ENCODE measurements at regions not wholly inside any gene's neighbourhood (a gene's known extent, or its start where the extent isn't known, plus 50 kb on each side); places are given as distances from the start of the nearest gene placed in this dataset.

DNA sequence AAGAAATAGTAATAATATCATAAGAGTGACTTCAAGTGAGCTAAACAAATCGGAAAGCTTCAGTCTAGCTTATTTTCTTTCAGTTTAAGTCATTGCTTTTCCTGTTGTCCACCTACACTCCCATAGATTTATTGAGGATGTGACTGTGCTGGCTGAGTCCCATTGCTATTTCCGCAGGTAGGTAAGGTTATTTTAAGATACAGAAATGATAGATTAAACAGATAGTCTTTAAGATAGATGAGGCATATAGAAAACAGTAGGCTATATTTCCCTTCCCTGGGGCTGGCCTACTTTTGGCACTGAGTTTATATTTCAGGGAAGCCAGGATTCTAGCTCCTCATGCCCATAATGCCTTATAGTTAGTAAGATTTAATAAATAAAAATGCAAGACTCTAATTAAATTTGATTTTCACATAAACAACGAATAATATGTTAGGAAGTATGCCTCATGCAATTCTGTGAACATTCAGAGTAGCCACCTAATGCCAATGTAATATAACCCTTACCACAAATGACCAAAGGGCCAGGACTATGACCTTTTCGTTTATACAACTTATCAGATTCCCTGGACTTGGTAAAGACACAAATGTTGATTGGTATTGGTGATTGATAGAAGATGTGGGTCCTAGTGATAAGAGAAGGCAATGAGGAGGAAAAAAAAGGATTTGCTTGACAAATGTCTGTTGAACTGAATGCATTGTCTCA is 1079.3 kb downstream of the EPHA7 start:
- H2AFZ ChIP-seq, result no peak overlapping the region
- no peaks in the 10 kb centered on the region for H3K79me2 ChIP-seq
- H3K36me3 ChIP-seq (replicated peaks; ENCODE audit: insufficient read depth, low read depth), result no peaks in the 10 kb centered on the region
- H3K27me3 ChIP-seq, result no peaks in the 10 kb centered on the region
- WGBS (ENCODE audit: low lambda C conversion rate, missing lambda C conversion rate), result 79% methylated on average over 4 of the region's 4 CpGs
- no peaks in the 10 kb centered on the region for H3K9me3 ChIP-seq (ENCODE audit: low read depth)
- H3K27ac ChIP-seq, result no peak overlapping the region
- H3K9me2 ChIP-seq (replicated peaks; ENCODE audit: insufficient read depth), result no peaks in the 10 kb centered on the region
- TF ChIP-seq EZH2phosphoT487 (IDR thresholded peaks at IDR 0.05; ENCODE audit: low read depth, severe bottlenecking, unreplicated experiment) (no peak), EZH2 (IDR thresholded peaks at IDR 0.05; ENCODE audit: borderline replicate concordance) (no peak)
- TF ChIP-seq, protein P1, sequence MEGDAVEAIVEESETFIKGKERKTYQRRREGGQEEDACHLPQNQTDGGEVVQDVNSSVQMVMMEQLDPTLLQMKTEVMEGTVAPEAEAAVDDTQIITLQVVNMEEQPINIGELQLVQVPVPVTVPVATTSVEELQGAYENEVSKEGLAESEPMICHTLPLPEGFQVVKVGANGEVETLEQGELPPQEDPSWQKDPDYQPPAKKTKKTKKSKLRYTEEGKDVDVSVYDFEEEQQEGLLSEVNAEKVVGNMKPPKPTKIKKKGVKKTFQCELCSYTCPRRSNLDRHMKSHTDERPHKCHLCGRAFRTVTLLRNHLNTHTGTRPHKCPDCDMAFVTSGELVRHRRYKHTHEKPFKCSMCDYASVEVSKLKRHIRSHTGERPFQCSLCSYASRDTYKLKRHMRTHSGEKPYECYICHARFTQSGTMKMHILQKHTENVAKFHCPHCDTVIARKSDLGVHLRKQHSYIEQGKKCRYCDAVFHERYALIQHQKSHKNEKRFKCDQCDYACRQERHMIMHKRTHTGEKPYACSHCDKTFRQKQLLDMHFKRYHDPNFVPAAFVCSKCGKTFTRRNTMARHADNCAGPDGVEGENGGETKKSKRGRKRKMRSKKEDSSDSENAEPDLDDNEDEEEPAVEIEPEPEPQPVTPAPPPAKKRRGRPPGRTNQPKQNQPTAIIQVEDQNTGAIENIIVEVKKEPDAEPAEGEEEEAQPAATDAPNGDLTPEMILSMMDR (IDR thresholded peaks at IDR 0.05; ENCODE audit: poor library complexity), result no peak
- H3K4me3 ChIP-seq, result no peak overlapping the region
- H3K4me2 ChIP-seq, result no peak overlapping the region
- no peaks in the 10 kb centered on the region for H3K4me1 ChIP-seq (ENCODE audit: insufficient read depth)
- DNase-seq (ENCODE audit: low spot score), result no peak
- no peaks in the 10 kb centered on the region for H4K20me1 ChIP-seq (ENCODE audit: insufficient read depth, poor library complexity, severe bottlenecking)

- Histone ChIP-seq H3K4me1 (ENCODE audit: insufficient read depth) (no peaks in the 10 kb centered on the region), H3K9me2 (replicated peaks; ENCODE audit: insufficient read depth) (no peaks in the 10 kb centered on the region), H3K79me2 (no peaks in the 10 kb centered on the region), H2AFZ (no peak overlapping the region), H3K27me3 (no peaks in the 10 kb centered on the region), H4K20me1 (ENCODE audit: insufficient read depth, poor library complexity, severe bottlenecking) (no peaks in the 10 kb centered on the region), H3K27ac (no peak overlapping the region), H3K9me3 (ENCODE audit: low read depth) (no peaks in the 10 kb centered on the region), H3K4me3 (no peak overlapping the region), H3K4me2 (no peak overlapping the region), H3K36me3 (replicated peaks; ENCODE audit: insufficient read depth, low read depth) (no peaks in the 10 kb centered on the region)
- TF ChIP-seq, protein P1 (IDR thresholded peaks at IDR 0.05; ENCODE audit: poor library complexity), result no peak
- TF ChIP-seq EZH2 (IDR thresholded peaks at IDR 0.05; ENCODE audit: borderline replicate concordance) (no peak), EZH2phosphoT487 (IDR thresholded peaks at IDR 0.05; ENCODE audit: low read depth, severe bottlenecking, unreplicated experiment) (no peak)
- no peak for DNase-seq (ENCODE audit: low spot score)
- 39% methylated on average over 2 of the region's 2 CpGs for WGBS (ENCODE audit: low lambda C conversion rate, missing lambda C conversion rate)
These were observed 1081.8 kb downstream of the EPHA7 start for GRCh38 chr6:92337571-92337970.

- H3K36me3 ChIP-seq (replicated peaks; ENCODE audit: insufficient read depth, low read depth), result no peaks in the 10 kb centered on the region
- no peaks in the 10 kb centered on the region for H3K9me2 ChIP-seq (replicated peaks; ENCODE audit: insufficient read depth)
- TF ChIP-seq EZH2 (IDR thresholded peaks at IDR 0.05; ENCODE audit: borderline replicate concordance), result no peak
- TF ChIP-seq, protein P1 (IDR thresholded peaks at IDR 0.05; ENCODE audit: poor library complexity), result no peak
- no peak for TF ChIP-seq EZH2phosphoT487 (IDR thresholded peaks at IDR 0.05; ENCODE audit: low read depth, severe bottlenecking, unreplicated experiment)
- H4K20me1 ChIP-seq (ENCODE audit: insufficient read depth, poor library complexity, severe bottlenecking), result no peaks in the 10 kb centered on the region
- H3K79me2 ChIP-seq, result no peaks in the 10 kb centered on the region
- H3K27ac ChIP-seq, result no peak overlapping the region
- no peak overlapping the region for H3K4me3 ChIP-seq
- H2AFZ ChIP-seq, result no peak overlapping the region
- H3K4me2 ChIP-seq, result no peak overlapping the region
- WGBS (ENCODE audit: low lambda C conversion rate, missing lambda C conversion rate), result 69% methylated on average over 7 of the region's 7 CpGs
- DNase-seq (ENCODE audit: low spot score), result no peak
- no peaks in the 10 kb centered on the region for H3K27me3 ChIP-seq
- no peaks in the 10 kb centered on the region for H3K9me3 ChIP-seq (ENCODE audit: low read depth)
- H3K4me1 ChIP-seq (ENCODE audit: insufficient read depth), result no peaks in the 10 kb centered on the region
These were observed 1090.0 kb downstream of the EPHA7 start for GRCh38 chr6:92329208-92329847.

Measured in hepatocyte (in vitro differentiated cells).